Suppressor macrophage treated with lipopolysaccharide for 4 hours (primary cell): ENCODE measurements at regions not wholly inside any gene's neighbourhood (a gene's known extent, or its start where the extent isn't known, plus 50 kb on each side); places are given as distances from the start of the nearest gene placed in this dataset.

Experiments
- DNase-seq: peaks from one replicate; pipeline ENCODE4 v3.0.0-alpha.2; 2020

- DNase-seq: no peak
These were observed 665.6 kb downstream of the FGF9 start for GRCh38 chr13:22336460-22336859.

- DNase-seq: no peak
These were observed 686.3 kb downstream of the FGF9 start for GRCh38 chr13:22357132-22357531.

- DNase-seq: no peak
These were observed 698.2 kb downstream of the FGF9 start for GRCh38 chr13:22369090-22369489.

GRCh38 chr13:22369840-22370239, 699.0 kb downstream of the FGF9 start:
- no peak for DNase-seq

GRCh38 chr13:22372261-22372660, 701.4 kb downstream of the FGF9 start:
- DNase-seq: no peak

- no peak for DNase-seq
These were observed 704.3 kb downstream of the FGF9 start for GRCh38 chr13:22375151-22375550.

GRCh38 chr13:22387899-22388298, 717.0 kb downstream of the FGF9 start:
- no peak for DNase-seq

- DNase-seq: no peak
These were observed 729.0 kb downstream of the FGF9 start for GRCh38 chr13:22399801-22400420.

GRCh38 chr13:22402682-22403081, 731.8 kb downstream of the FGF9 start:
- no peak for DNase-seq

GRCh38 chr13:22403144-22403543, 732.3 kb downstream of the FGF9 start:
- no peak for DNase-seq

GRCh38 chr13:22405891-22406290, 735.0 kb downstream of the FGF9 start:
- no peak for DNase-seq

- no peak for DNase-seq
These were observed 741.6 kb downstream of the FGF9 start for GRCh38 chr13:22412452-22412851.

GRCh38 chr13:22422023-22422422, 751.1 kb downstream of the FGF9 start:
- no peak for DNase-seq

GRCh38 chr13:22422712-22423111, 751.8 kb downstream of the FGF9 start:
- no peak for DNase-seq

GRCh38 chr13:22423261-22423660, 752.4 kb downstream of the FGF9 start:
- no peak for DNase-seq

- DNase-seq: no peak
These were observed 754.2 kb downstream of the FGF9 start for GRCh38 chr13:22425087-22425486.

GRCh38 chr13:22427066-22427465, 753.7 kb upstream of the SGCG start:
- DNase-seq: no peak

GRCh38 chr13:22427783-22428182, 753.0 kb upstream of the SGCG start:
- DNase-seq: no peak

GRCh38 chr13:22428188-22428828, 752.5 kb upstream of the SGCG start:
- DNase-seq: no peak

GRCh38 chr13:22432690-22433089, 748.1 kb upstream of the SGCG start:
- no peak for DNase-seq

- DNase-seq: no peak
These were observed 733.5 kb upstream of the SGCG start for GRCh38 chr13:22447132-22447886.

- no peak for DNase-seq
These were observed 731.5 kb upstream of the SGCG start for GRCh38 chr13:22449251-22449650.

GRCh38 chr13:22451327-22451741, 729.4 kb upstream of the SGCG start:
- DNase-seq: no peak

GRCh38 chr13:22454586-22454985, 726.2 kb upstream of the SGCG start:
- DNase-seq: no peak
